ENCODE measurements at regions not wholly inside any gene's neighbourhood (a gene's known extent, or its start where the extent isn't known, plus 50 kb on each side); places are given as distances from the start of the nearest gene placed in this dataset.
"Not testable (repeated sequence)": the region's sequence is repeated elsewhere in the genome, so short reads cannot be mapped to it uniquely, and the experiment has no call there.

- H3K36me3 Mint-ChIP-seq (ENCODE audit: low read depth), result no peaks in the 10 kb centered on the region
- H3K27me3 Mint-ChIP-seq, result no peaks in the 10 kb centered on the region
- no peak overlapping the region for H3K27ac Mint-ChIP-seq
- H3K4me1 Mint-ChIP-seq (ENCODE audit: low read depth), result no peaks in the 10 kb centered on the region
- H3K9me3 Mint-ChIP-seq, result no peaks in the 10 kb centered on the region
- no peak overlapping the region for H3K4me3 Mint-ChIP-seq
Measured at GRCh38 chr3:104436506-104436905, 930.2 kb upstream of the ALCAM start.

DNA sequence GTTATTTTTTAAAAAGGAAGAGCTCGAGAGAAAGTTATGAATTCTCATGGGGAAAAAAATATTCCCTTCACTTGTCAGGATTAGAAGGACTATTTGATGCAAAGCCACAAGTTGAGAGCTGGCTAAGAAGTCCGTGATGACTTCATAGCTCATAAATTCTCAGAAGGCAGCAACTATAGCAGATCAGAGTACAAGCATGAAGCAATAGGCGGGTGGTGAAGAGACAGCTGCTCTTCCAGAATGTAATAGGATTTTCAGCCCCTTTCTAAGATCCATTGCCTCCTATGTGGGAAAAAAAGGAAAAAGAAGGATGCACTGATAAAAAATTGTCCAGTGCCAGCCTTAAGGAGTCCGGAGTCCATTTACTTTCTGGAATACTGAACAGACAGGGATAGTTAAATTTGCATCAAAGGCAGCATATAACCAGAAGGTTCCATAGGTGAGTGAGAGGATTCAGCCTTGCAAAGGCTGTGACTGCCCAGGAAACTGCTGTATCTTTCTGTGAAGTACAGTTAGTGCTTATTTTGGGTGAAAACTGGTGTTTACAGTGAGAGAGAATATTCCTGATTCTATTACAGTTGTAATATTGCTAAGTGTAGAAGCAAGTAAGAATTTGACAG, 929.5 kb upstream of the ALCAM start:
- Mint-ChIP-seq H3K27ac (no peak overlapping the region), H3K27me3 (no peaks in the 10 kb centered on the region), H3K4me1 (ENCODE audit: low read depth) (no peaks in the 10 kb centered on the region), H3K9me3 (no peaks in the 10 kb centered on the region), H3K36me3 (ENCODE audit: low read depth) (no peaks in the 10 kb centered on the region), H3K4me3 (no peak overlapping the region)

GRCh38 chr3:104437891-104438290, 928.8 kb upstream of the ALCAM start:
- H3K9me3 Mint-ChIP-seq, result no peaks in the 10 kb centered on the region
- H3K36me3 Mint-ChIP-seq (ENCODE audit: low read depth), result no peaks in the 10 kb centered on the region
- H3K4me1 Mint-ChIP-seq (ENCODE audit: low read depth), result no peaks in the 10 kb centered on the region
- no peaks in the 10 kb centered on the region for H3K27me3 Mint-ChIP-seq
- H3K4me3 Mint-ChIP-seq, result no peak overlapping the region
- no peak overlapping the region for H3K27ac Mint-ChIP-seq

- Mint-ChIP-seq H3K27me3 (no peaks in the 10 kb centered on the region), H3K4me1 (ENCODE audit: low read depth) (no peaks in the 10 kb centered on the region), H3K4me3 (no peak overlapping the region), H3K27ac (no peak overlapping the region), H3K36me3 (ENCODE audit: low read depth) (no peaks in the 10 kb centered on the region), H3K9me3 (no peaks in the 10 kb centered on the region)
Measured at GRCh38 chr3:104438706-104439105, 928.0 kb upstream of the ALCAM start.

DNA sequence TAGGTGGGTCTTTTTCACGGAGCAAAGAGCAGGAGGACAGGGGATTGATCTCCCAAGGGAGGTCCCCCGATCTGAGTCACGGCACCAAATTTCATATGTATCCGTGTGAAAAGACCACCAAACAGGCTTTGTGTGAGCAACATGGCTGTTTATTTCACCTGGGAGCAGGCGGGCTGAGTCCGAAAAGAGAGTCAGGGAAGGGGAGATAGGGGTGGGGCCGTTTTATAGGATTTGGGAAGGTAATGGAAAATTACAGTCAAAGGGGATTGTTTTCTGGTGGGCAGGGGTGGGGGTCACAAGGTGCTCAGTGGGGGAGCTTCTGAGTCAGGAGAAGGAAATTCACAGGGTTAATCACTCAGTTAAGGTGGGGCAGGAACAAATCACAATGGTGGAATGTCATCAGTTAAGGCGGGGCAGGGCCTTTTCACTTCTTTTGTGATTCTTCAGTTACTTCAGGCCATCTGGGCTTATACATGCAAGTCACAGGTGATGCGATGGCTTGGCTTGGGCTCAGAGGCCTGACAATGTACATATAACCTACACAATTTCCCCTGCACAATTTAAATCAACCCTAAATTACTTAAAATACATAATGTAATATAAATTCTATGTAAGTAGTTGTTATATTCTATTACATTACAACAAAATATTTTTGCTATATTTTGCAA, 921.3 kb upstream of the ALCAM start:
- H3K27me3 Mint-ChIP-seq; H3K4me1 Mint-ChIP-seq (ENCODE audit: low read depth); H3K9me3 Mint-ChIP-seq; H3K27ac Mint-ChIP-seq; H3K36me3 Mint-ChIP-seq (ENCODE audit: low read depth); H3K4me3 Mint-ChIP-seq: not testable (repeated sequence)

DNA sequence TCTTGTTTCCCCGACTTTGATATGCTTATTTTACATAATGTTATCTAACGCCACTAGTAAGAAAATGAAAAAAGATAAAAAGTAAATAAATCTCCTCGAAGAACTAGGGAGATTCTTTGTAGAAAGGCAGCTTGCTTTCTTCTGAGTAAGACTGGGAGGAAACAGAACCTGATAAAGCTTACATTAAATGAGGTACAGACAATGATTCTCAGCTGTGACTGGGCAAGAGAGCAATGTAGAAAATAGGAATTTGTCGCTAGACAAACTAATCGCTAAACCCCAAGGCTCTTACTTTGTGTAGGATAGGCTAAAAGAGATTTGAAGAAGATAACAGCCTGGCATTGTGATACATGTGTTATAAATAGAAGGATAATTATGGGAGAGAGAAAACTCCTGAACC, 919.0 kb upstream of the ALCAM start:
- no peak overlapping the region for H3K4me3 Mint-ChIP-seq
- H3K9me3 Mint-ChIP-seq, result peaks cover 4% of the 10 kb centered on the region
- no peaks in the 10 kb centered on the region for H3K27me3 Mint-ChIP-seq
- no peak overlapping the region for H3K27ac Mint-ChIP-seq
- H3K4me1 Mint-ChIP-seq (ENCODE audit: low read depth), result no peaks in the 10 kb centered on the region
- no peaks in the 10 kb centered on the region for H3K36me3 Mint-ChIP-seq (ENCODE audit: low read depth)

- no peaks in the 10 kb centered on the region for H3K4me1 Mint-ChIP-seq (ENCODE audit: low read depth)
- H3K27me3 Mint-ChIP-seq, result no peaks in the 10 kb centered on the region
- no peak overlapping the region for H3K4me3 Mint-ChIP-seq
- H3K27ac Mint-ChIP-seq, result no peak overlapping the region
- H3K36me3 Mint-ChIP-seq (ENCODE audit: low read depth), result no peaks in the 10 kb centered on the region
- H3K9me3 Mint-ChIP-seq, result peaks cover 4% of the 10 kb centered on the region
Measured at GRCh38 chr3:104452697-104453096, 914.0 kb upstream of the ALCAM start.

- Mint-ChIP-seq H3K36me3 (ENCODE audit: low read depth) (no peaks in the 10 kb centered on the region), H3K4me1 (ENCODE audit: low read depth) (no peaks in the 10 kb centered on the region), H3K4me3 (no peak overlapping the region)
Measured at GRCh38 chr3:104458657-104459056, 908.1 kb upstream of the ALCAM start.

DNA sequence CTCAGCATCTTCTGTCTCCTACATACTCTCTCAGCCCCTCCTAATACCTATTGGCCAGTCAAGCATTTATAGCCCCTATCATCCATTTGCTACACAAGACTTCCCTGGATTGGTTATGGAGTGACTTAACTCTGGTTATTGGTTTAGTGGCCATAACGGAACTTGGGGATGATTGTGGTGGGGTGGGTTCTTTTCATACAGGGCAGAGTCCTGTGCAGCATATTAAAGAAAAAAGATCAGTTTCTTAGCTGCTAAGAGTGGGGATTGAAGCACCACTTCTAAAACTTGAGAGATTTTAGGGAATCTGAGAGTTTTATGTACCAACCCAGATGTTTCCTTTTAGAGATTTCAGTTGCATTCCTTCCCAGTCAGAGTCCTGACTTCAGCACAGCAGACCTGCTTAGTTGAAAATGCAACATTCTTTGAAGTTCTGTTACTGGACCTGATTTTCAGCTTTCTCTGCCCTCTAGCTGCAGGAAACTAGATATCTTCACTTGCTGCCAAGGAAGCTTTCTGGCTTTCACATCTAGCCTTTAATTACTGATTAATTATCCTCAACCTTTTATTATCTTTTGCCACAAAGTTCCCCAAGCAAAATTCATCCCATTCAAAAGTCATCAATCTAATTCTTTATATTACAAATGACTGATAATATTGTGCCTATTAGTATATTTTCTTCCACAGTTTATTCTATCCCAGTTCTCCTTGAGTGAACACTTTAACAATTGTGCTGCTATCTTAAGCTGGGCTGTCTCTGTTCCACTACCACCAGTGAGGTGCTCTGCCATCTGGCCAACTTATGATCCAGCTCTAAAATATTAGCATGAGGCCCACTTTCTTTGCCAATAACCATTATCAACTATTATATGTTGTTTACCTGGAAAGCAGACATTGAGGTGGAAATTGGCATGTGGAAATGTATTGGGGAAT, 906.0 kb upstream of the ALCAM start:
- Mint-ChIP-seq H3K4me1 (ENCODE audit: low read depth) (no peaks in the 10 kb centered on the region), H3K27ac (no peak overlapping the region), H3K36me3 (ENCODE audit: low read depth) (no peaks in the 10 kb centered on the region), H3K27me3 (no peaks in the 10 kb centered on the region), H3K9me3 (no peaks in the 10 kb centered on the region), H3K4me3 (no peak overlapping the region)

More at GRCh38 chr3:104458657-104459056, 908.1 kb upstream of the ALCAM start:
- H3K9me3 Mint-ChIP-seq, result no peaks in the 10 kb centered on the region
- H3K27me3 Mint-ChIP-seq, result no peaks in the 10 kb centered on the region
- H3K27ac Mint-ChIP-seq, result no peak overlapping the region

DNA sequence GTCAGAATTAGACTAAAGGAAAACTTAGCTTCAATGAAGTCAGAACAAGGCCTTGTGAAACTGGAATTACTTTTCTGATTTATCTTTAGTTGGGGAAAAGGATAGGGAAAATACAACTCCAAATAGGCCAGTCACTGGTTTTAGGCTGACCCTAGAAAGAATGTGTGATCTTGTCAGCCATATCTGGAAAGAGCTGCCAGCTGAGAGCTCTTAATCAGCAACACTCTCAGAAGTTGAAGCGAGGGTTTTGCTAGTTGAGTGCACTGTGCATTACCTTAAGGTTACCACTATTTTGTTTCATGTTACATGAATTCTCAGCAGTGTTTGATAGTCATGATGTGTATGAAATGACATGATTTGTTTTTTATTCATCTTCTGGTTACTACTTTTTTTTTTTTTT, 905.3 kb upstream of the ALCAM start:
- Mint-ChIP-seq H3K27me3 (no peaks in the 10 kb centered on the region), H3K4me3 (no peak overlapping the region), H3K36me3 (ENCODE audit: low read depth) (no peaks in the 10 kb centered on the region), H3K4me1 (ENCODE audit: low read depth) (no peaks in the 10 kb centered on the region), H3K27ac (no peak overlapping the region), H3K9me3 (no peaks in the 10 kb centered on the region)

- H3K9me3 Mint-ChIP-seq, result peaks cover 18% of the 10 kb centered on the region
- no peaks in the 10 kb centered on the region for H3K4me1 Mint-ChIP-seq (ENCODE audit: low read depth)
- H3K27ac Mint-ChIP-seq, result no peak overlapping the region
- H3K27me3 Mint-ChIP-seq, result no peaks in the 10 kb centered on the region
- no peaks in the 10 kb centered on the region for H3K36me3 Mint-ChIP-seq (ENCODE audit: low read depth)
- H3K4me3 Mint-ChIP-seq, result no peak overlapping the region
Measured at GRCh38 chr3:104472221-104472620, 894.5 kb upstream of the ALCAM start.

DNA sequence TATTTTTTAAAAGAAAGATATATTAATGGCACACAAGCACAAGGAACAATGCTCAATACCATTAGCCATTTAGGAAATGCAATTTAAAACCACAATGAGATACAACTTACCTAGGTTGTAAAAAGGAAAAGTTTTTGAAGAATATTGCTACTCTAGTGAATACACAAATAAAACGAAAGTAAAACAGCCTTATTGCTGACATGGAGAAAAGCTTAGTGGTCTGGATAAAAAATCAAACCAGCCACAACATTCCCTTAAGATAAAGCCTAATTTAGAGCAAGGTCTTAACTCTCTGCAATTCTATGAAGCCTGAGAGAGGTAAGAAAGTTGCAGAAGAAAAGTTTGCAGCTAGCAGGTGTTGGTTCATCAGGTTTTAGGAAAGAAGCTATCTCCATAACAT, 892.7 kb upstream of the ALCAM start:
- H3K27me3 Mint-ChIP-seq, result no peaks in the 10 kb centered on the region
- H3K9me3 Mint-ChIP-seq, result peaks cover 17% of the 10 kb centered on the region
- H3K4me3 Mint-ChIP-seq, result no peak overlapping the region
- no peaks in the 10 kb centered on the region for H3K4me1 Mint-ChIP-seq (ENCODE audit: low read depth)
- H3K36me3 Mint-ChIP-seq (ENCODE audit: low read depth), result no peaks in the 10 kb centered on the region
- H3K27ac Mint-ChIP-seq, result no peak overlapping the region

DNA sequence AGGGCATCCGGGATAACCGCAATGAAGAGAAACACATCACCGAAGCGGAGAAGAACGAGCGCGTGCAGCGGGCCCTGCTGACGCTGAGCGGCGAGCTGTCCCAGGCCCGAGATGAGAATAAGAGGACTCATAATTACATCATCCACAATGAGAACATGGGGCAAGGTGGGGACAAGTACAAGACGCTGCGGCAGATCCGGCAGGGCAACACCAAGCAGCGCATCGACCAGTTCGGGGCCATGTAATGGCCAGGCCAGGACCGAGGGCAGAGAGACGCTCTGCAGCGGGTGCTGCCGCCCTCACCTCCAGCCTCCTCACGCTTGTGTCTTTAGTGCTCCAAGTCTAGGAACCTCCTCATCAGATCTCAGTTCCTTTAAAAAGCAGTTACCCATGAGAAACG, 863.7 kb upstream of the ALCAM start:
- Mint-ChIP-seq H3K27ac (no peak overlapping the region), H3K36me3 (ENCODE audit: low read depth) (no peaks in the 10 kb centered on the region), H3K4me3 (no peak overlapping the region), H3K4me1 (ENCODE audit: low read depth) (no peaks in the 10 kb centered on the region), H3K27me3 (no peaks in the 10 kb centered on the region), H3K9me3 (no peaks in the 10 kb centered on the region)

DNA sequence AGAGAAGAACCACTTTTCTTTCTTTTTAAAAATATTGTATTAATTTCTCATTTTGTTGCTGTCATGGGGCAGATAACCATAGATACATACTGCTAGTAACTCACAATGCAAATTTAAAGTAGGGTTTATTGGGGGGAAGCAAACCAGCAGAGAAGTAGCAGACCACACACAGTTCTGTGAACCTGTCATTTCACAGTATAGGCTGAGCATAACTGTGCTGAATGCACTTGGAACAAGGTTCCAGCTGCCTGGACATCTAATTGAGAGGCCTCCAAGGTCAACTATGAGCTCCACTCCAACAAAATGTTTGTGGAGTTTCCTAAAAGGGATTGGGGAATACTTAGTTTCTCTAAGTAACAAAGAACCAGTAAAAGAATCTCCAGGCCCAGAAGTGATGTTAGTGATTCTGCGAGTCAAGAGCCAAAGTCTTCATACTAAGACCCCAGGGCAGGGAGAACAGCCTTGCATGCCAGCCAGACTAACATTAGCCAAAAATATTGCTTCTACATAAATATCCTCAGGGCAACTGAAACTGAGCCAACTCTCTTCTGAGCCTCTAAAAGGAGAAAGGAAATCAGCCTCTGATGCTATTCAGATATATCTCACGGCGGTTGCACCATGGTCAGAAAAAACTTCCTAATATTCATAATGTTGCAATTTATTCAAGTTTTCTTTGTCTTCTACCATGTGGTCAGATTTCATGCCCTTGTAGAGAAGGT, 856.4 kb upstream of the ALCAM start:
- Mint-ChIP-seq H3K27ac (no peak overlapping the region), H3K36me3 (ENCODE audit: low read depth) (no peaks in the 10 kb centered on the region), H3K4me1 (ENCODE audit: low read depth) (no peaks in the 10 kb centered on the region), H3K9me3 (no peaks in the 10 kb centered on the region), H3K27me3 (no peaks in the 10 kb centered on the region), H3K4me3 (no peak overlapping the region)

- Mint-ChIP-seq H3K4me3 (no peak overlapping the region), H3K27ac (no peak overlapping the region), H3K36me3 (ENCODE audit: low read depth) (no peaks in the 10 kb centered on the region), H3K9me3 (no peaks in the 10 kb centered on the region), H3K4me1 (ENCODE audit: low read depth) (no peaks in the 10 kb centered on the region), H3K27me3 (peaks cover 3% of the 10 kb centered on the region)
Measured at GRCh38 chr3:104514371-104514770, 852.3 kb upstream of the ALCAM start.

Data from stimulated activated naive CD8-positive, alpha-beta T cell treated with anti-CD3 and anti-CD28 coated beads, Interleukin-15, Interleukin-2, amounts not matched to agents 100 ng/mL and 50 ng/mL, for 24 hours (primary cell).